AML-193 (cell line): ENCODE measurements at regions not wholly inside any gene's neighbourhood (a gene's known extent, or its start where the extent isn't known, plus 50 kb on each side); places are given as distances from the start of the nearest gene placed in this dataset.

Source experiments
- DNase-seq, 2 experiments: peaks; one replicate each; lab custom pipeline; 2025; lab: John Stamatoyannopoulos, UW

DNA sequence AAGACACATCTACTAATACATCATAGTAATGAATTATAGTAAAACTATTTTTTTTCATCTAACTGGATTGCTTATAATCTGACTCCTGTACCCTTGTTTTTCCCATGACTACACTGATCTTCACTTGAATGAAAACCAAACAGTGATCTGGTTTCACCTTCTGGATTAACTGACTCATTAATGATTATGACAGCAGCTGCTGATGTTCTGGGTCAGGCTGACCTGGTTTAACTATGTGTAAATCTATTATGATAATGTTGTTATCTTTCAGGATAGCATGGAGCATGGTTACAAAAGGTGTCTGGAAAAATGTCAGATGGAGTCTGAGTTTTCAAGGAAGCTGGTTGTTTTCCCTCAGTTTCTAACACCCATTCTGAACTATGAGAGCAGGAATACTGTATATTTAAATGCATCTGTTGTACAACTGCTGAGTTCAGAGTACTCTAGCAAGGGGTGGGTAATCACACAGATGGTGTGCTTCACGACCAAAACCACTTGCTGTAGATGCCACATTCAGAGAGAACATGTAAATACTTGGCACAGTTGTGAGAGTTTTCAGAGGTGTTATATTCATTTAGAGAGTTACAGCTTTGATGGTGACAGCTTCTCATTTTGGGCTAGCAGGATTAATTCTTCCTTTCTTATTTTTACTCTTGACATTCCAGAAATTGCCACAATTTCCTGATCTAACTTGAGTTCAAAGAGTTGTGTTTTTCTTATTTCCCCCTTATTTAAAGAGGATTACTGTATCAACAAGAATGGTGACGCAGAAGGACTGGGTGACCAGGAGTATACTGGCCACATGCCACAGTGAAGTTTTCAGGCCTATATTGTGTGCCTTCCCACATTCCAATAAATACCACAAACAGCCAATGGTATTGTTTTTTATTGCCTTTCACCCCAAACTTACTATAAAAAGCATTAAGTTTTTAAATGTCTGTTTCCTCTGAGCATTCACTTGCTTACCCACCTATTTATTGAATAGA lies 249.7 kb upstream of the TET2 start:
- DNase-seq, result no peak

DNA sequence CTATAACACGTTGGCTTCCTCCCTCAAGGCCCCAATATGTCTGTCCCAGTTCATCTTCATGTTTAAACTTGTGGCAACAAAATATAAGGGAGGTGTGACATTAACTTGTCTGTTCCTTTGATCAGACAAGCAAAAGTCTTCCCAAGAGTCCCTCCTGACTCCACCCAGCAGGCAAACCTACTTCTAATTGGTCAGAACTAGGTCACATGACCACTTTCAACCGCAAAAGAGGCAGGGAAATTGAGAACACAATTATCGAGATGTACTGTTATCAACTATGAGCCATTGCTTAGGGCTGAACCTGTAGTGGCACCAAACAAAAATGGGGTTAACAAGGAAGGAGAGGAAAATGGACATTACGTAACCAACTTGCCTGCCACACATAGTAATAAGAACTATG lies 246.8 kb upstream of the TET2 start:
- no peak for DNase-seq

DNA sequence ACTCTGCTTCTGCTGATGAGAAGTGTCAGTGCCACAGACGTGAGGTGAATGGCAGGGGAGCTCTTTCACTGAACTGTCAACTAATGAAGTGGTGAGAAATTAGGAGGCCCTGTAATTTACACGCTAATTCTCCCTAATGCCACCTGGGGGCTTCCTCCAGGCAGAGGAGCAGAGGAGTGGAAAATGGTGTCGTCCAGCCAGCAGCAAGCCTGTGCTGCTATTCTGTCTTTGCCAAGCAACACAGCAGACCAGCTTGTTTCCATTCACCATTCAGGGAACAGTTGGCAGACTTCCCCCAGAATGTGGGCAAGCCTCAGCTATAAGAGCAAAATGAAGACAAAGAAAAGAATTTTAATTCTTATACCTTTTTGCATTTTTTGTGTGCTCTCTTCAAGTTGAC lies 245.2 kb upstream of the TET2 start:
- no peak for DNase-seq

DNA sequence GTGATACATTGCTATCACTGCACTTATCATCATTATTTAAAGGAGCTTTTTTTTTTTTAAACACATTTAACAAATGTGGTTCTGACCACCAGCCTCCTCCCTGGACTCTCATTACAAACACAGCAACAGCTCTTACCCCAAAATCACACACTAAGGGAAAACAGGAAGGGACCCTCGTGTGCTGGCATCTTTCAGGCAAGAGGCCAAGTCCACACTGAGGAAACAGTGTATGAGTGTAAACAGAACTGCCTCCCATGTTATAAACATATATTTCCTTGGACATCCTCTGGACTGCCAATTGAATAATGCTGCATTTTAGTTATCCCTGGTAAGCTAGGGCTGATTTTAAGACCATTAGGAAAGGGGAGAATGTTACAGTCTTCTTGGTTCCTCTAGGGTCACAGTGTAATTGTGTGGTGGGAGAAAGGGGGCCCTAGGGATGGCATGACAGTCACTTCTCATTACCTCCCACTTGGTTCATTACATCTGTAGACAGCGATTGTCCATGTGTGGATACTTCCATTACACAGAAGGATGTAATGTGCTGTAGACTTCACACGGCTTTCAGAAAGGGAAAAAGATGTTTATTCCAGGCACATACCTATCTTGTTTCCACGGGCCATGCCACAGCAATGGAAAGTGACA lies 244.6 kb upstream of the TET2 start:
- no peak for DNase-seq

DNA sequence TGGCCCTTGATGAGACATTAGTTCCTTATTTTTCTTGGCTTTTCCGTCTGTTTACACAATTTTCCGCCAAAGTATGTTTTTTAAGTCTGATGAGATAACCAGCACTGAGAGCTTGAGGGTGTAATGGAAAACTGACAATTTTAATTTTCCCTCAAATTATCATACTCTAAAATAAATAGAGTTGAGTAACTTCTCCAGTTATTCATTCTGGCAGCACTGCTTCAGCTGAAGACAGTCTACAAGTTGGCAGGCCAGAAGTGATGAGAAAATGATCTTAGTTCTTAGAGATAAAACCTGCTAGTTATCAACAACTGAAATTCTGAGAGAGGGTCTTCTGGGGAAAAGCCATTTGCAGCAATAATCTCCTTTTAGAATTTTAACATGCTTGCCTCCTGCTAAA lies 241.6 kb upstream of the TET2 start:
- no peak for DNase-seq

DNA sequence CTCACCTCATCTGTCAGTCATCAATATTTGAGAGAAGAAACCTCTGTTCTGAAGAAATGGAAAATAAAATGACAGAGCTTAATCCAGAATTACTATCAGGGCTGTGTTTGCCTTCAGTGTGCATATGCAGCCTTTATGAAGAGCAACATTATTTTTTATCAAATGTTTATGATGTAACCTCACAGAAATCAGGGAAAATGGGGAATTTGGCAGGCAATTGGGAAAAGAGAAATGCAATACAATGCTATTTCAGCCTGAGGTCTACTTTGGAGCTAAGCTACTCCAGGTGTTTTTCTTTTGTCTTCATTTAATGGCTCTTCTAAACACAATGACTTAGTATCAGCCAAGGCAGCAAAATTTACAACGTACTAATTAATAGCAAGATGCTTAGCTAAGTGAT lies 241.1 kb upstream of the TET2 start:
- DNase-seq, result no peak

DNA sequence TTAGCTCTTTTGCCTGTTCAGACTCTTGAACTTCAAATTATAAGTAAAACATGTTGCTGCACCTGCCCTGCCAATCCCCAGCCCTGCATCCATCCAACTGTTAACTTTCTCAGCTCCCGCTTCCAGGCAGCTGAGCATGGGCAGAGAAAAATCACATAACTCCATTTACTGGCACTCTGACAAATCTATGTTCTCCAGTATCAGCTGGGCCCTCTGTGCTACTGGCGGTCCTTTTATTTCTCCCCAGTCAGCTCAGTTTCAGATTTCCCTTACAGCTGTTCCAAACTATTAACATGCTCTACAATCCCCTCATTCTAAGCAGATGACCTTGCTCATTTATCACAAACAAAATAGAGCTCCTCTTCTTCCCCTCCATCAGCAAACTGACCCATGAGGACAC lies 240.4 kb upstream of the TET2 start:
- DNase-seq, result no peak

DNA sequence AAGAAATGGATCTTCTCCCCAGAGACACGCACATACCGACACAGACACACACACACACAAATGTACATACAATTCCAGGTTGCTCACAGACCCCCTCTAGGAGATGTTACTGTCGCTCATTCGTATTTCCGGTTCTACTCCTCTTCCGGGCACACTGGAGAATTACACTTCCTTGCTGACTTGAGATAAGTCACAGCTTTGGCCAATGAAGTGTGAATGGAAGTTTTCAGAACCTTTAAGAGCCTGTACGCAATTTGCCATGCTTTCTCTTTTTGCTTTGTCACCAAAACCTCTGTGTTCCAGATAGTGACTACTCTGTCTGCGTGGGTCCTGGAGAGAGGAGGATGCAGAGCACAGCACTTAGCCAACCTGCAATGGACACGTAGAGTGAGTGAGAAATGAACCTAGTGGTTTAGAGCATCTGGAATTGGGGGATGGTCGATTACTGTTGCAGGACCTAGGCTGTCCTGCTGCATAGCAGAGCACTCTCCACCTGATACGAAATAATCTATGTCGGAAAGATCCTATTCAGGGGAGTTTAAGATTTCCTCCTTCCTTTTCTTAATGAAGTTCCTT lies 239.5 kb upstream of the TET2 start:
- DNase-seq, result no peak

DNA sequence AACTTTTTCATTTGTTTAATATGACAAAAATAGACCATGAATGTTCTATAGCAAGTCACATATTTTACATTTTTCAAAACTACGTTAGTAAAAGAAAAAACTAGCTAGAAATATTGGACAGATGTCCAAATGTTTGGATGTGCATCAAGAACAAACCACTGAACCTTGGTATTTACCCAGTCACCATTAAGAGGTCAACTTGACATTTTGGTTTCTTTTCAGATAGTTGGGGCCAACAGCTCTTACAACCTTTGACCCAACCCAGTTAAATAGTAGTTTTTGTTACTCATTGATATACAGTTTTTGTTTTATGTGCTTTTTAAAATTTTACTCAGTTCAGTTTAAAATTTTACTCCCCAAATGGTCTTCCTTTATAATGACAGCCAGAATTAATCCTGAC lies 238.7 kb upstream of the TET2 start:
- DNase-seq, result no peak

DNA sequence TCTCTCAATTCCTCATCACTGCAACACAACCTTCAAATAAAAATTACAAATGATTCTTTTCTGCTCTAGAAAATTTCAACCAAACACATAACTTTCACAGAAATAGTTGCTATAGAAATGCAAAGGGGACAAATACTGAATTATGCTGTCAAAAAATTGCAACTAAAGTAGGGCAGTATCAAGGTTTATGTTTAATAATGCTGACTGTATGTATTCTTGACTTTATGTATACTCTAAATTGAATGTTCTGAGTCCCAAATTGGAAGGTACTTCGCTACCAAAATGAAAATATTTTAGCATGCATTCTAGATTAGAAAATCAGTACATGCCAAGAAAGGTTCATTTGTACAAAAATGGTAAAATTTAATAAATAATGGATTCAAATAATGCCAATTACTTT lies 237.3 kb upstream of the TET2 start:
- no peak for DNase-seq

DNA sequence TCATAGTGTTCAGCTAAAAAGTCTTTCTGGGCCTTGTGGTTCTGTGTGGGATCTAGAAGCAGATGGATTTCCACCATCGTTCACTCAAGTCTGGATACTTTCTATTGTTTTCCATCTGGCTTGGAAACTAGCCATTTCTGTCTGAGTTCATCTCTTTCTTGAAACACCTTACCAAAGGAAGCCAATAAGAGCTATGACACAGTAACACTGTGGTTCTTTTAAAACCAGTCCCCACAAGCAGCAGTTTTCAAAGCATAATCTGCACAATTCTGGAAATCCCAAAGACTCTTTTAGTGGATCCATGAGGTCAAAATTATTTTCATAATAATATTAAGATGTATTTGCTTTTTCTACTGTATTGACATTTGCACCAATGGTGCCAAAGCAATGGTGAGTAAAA lies 234.2 kb upstream of the TET2 start:
- no peak for DNase-seq

DNA sequence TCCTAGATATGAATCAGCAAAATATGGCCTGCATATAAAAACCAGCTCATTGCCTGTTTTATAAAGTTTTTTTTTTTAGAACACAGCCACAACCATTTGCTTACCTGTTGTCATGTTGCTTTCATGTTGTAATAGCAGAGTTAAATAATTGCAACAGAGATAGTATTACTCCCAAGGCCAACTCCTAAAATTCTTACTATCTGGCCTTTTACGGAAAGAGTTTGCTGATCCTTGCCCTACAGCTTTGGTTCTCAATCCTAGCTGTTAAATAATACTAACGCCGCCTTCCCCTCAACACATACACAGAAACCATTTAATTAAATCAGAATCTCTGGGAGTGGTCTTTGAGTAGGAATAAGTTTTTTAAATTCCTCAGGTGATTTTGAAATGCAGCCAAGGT lies 231.3 kb upstream of the TET2 start:
- no peak for DNase-seq

DNA sequence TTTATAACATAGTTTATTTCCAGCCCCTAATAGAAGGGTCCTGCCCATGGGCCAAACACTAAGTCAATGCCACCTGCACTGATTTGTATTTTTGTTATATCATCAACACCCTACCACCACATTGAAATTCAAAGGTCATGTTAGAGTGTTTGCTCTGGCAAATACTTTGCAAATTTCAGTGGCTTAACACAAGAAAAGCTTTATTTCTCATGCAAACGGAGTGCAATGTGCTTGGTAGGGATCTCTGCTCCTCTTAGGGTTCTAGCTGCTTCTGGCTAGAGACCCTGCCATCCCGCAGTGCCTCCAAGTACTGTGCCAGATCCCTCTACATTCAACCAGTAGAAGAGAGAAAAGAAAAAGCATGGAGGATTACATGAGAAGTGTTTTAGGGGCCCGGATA lies 230.8 kb upstream of the TET2 start:
- DNase-seq, result no peak

DNA sequence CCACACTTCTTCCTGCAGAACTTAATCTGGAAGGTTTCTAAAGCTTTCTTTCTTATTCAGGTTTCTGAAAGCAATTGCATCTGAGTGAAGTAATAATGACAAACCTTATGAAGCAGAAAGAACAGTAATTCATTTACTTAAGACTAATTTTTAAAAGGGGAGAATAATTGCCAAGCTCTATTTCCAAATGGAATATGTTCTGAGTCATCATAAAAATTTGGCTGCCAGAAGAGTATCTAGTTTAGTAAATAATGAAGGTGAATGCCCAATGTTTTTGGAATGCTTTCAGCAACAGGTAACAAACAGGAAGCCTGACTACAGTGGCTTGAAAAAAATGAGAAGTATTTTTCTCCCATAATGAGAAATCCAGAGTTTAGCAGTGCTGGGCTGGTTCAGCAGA lies 227.3 kb upstream of the TET2 start:
- DNase-seq, result no peak

DNA sequence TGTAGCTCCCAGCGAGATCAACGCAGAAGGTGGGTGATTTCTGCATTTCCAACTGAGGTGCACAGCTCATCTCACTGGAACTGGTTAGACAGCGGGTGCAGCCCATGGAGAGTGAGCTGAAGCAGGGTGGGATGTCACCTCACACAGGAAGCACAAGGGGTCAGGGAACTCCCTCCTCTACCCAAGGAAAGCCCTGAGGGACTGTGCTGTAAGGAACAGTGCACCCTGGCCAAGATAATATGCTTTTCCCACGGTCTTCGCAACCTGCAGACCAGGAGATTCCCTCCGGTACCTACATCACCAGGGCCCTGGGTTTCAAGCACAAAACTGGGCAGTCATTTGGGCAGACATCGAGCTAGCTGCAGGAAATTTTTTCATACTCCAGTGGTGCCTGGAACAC lies 216.4 kb upstream of the TET2 start:
- no peak for DNase-seq

DNA sequence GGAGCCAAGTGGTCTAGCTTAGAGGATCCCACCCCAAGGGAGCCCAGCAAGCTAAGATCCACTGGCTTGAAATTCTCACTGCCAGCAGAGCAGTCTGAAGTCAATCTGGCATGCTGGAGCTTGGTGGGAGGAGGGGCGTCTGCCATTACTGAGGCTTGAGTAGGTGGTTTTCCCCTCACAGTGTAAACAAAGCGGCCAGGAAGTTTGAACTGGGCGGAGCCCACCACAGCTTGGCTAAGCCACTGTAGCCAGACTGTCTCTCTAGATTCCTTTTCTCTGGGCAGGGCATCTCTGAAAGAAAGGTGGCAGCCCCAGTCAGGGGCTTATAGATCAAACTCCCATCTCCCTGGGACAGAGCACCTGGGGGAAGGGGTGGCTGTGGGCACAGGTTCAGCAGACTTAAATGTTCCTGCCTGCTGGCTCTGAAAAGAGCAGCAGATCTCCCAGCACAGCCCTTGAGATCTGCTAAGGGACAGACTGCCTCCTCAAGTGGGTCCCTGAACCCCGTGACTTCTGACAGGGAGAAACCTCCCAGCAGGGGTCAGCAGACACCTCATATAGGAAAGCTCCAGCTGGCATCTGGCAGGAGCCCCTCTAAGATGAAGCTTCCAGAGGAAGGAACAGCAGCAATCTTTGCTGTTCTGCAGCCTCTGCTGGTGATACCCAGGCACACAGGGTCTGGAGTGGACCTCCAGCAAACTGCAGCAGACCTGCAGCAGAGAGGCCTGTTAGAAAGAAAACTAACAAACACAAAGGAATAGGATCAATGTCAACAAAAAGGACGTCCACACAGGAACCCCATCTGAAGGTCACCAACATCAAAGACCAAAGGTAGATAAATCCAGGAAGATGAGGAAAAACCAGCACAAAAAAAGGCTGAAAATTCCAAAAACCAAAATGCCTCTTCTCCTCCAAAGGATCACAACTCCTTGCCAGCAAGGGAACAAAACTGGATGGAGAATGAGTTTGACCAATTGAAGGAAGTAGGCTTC lies 215.6 kb upstream of the TET2 start:
- DNase-seq, result peak; percentile 17 to 19

DNA sequence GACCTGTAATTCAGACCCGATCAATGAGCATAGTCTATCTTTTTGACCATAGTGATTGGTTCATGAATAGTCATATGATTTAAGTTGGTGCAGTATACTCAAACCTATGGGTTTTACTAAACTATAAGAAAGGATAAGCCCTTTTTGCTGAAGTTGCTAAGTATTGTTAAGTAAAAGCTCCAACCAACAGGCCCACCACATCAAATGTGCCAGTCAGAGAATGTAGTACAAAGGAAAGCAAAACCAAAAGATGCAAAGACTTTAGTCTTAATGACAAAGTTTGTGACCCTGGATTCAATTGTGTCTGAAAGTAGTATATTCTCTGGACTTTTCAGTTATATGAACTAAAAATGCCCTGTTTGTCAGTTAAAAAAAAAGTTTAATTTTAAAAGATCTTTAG lies 208.1 kb upstream of the TET2 start:
- DNase-seq, result no peak

DNA sequence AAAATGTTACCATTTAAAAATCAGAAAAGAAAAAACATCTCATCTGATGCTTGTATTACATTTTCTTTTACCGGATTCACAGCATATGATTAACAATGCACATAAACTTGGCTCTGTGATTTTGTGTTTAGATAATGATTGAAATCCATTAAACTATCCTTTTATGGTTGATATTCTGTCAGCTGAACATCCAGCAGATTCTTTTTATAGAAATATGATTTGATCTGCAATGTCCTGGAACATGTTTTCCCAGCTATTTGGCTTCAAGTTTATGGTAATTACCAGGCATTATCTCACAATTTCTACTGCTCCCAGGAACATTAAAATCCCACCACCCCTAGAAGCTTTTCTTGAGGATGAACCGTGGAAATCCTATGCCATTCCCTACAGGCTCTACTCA lies 205.7 kb upstream of the TET2 start:
- no peak for DNase-seq

DNA sequence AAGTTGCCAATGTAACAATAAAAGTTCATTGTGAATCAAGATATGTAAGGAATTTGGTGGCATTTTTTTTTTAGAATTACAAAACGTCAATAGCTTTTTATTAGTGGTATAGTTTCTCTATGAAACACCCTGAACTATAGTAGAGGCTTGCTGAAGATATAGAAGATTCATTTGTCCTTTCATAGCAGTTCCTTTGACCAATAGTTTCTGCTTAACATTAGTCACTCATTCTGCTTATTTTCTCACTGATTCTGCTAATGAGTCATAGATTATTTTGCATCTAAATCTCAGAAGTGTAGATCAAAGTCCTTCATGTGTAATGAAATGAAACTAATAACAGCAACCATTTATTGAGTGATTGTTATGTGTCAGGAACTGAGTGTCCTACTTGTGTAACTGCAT lies 205.0 kb upstream of the TET2 start:
- DNase-seq, result no peak

DNA sequence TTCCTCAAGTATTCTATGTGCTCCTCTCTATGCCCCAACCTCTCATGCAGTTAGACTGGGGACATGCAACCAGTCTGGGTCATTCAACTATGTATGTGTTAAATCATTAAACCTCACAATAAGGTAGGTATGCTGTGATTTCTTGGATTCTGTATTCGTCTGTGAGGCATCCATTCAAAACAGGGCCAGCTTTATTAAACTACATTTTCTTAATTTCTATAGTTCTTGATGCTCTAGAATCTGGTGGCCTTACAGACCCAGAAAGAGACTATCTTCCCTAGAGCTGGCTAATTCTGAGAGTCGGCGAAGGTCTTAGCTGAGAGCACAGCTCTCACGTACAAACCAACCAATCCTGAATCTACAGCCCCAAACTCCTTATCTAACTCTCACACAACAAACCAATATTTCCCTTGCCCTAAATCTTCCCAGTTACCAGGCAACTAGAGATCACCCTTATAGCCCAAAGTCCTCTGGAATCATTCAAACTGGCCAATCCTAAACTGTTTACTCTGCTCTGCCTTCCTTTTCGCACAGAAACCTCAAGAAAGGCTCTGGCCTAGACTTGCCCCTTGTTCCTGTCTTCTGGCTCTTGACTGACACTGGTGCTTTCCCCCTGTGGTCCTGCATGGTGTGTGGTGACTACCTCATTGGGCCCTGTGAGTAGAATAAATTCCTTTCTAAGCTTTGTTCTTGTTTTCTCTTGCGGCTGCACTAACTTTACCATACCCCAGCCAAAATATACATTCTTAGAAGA lies 203.5 kb upstream of the TET2 start:
- DNase-seq, result no peak

DNA sequence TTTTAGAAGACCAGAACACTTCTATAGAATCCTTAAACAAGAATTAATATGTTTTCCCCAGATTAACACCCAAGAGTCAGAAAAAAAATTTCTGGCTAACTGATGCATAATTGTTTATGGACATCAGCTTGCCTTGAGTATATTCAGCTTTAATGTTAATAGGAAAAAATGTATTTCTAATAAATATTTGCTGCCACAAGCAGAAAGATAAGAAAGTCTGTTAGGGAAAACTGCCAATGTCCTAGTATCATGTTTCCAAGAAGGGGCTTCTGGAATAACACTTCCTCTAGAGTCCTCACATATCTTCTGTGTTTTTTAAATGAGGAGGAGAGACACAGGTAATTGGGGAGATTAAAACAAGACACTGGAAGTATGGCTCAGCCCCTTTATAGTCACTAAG lies 202.1 kb upstream of the TET2 start:
- no peak for DNase-seq
